Kidney (tissue), 13 donors: ENCODE measurements at regions not wholly inside any gene's neighbourhood (a gene's known extent, or its start where the extent isn't known, plus 50 kb on each side); places are given as distances from the start of the nearest gene placed in this dataset.
A peak's percentile ranks its signal among the peaks of the same experiment; 100 is the strongest.

Experiments
- DNase-seq, 5 donors: peaks; one replicate each; pipeline ENCODE4 v3.0.0-alpha.2; 2013 to 2020
- FAIRE-seq: peaks from 2 replicates; lab custom pipeline; 2012; peaks lifted over from hg19 to GRCh38; lab: Jason Lieb, UNC
- H3K27ac ChIP-seq, 2 donors: one replicate each; pipeline ENCODE4 v1.7.0; 2013; ENCODE audit warnings: low read depth in 2 of 2, low read length in 2 of 2, inconsistent platforms in 1 of 2
- H3K27me3 ChIP-seq: one replicate; pipeline ENCODE4 v1.7.1; 2013; ENCODE audit warnings: low read length, inconsistent platforms; ENCODE audit not compliant: control insufficient read depth, insufficient read depth
- H3K36me3 ChIP-seq, 3 donors: one replicate each; pipeline versions ENCODE4 v1.7.0 to v1.7.1; 2013; ENCODE audit warnings: low read length in 3 of 3, control low read depth in 1 of 3, inconsistent platforms in 1 of 3; ENCODE audit not compliant: insufficient read depth in 3 of 3, control insufficient read depth in 2 of 3
- H3K4me1 ChIP-seq, 3 donors: one replicate each; pipeline versions ENCODE4 v1.7.0 to v1.7.1; 2013; ENCODE audit warnings: low read length in 3 of 3, inconsistent platforms in 1 of 3, low read depth in 1 of 3; ENCODE audit not compliant: control insufficient read depth in 2 of 3, insufficient read depth in 2 of 3
- H3K4me3 ChIP-seq, 3 donors: one replicate each; pipeline versions ENCODE4 v1.7.0 to v1.8.1; 2013; ENCODE audit warnings: low read length in 3 of 3, control low read depth in 1 of 3, inconsistent platforms in 1 of 3
- H3K9ac ChIP-seq, 3 donors: one replicate each; pipeline versions ENCODE4 v1.7.0 to v1.7.1; 2013; ENCODE audit warnings: low read length in 3 of 3, control low read depth in 1 of 3, inconsistent platforms in 1 of 3
- H3K9me3 ChIP-seq, 3 donors: one replicate each; pipeline versions ENCODE4 v1.7.0 to v1.7.1; 2013; ENCODE audit warnings: low read length in 3 of 3, control low read depth in 1 of 3, inconsistent platforms in 1 of 3; ENCODE audit not compliant: control insufficient read depth in 2 of 3, insufficient read depth in 1 of 3
- intact Hi-C: fragments of 100-400 bp; cut with DNase I; formaldehyde crosslinking; loops from one replicate; pipeline ENCODE4 v1.11.1; 2022
- TF ChIP-seq, protein P1 (sequence below): IDR thresholded peaks from 3 replicates; pipeline ENCODE4 v1.5.1; 2012; ENCODE audit warnings: mild to moderate bottlenecking, moderate library complexity, borderline replicate concordance; ENCODE audit not compliant: insufficient read depth; ENCODE audit errors: extremely low read depth
- donor health status: control.
- donor health status: control.
- donor health status: control.
- donor health status: control.
- donor health status: control.
- donor health status: DM: yes; HTN: yes; CAD: no.
- donor health status: Normal renal cell carcinoma (clear cell type).

DNA sequence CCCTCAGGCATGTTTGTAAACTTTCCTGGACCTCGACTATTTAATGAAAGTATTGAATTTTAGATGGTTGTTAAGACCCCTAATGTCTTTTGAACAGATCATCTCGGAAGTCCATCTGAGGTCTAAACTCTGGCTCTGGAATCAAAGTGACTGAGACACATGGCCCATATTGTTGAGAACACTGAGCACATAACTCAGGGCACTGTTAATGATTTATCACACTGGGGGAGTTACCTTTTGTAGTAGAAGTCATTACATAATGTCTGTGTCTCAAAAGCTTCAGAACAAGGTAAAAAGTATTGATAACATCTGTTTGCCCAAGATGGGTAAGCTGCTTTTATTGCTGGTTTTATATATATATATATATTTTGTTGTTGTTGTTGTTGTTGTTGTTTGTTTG is 103.4 kb upstream of the HS3ST1 start:
- FAIRE-seq (peak; percentile 6), DNase-seq (peak in 1 of 5 donors; percentile 11)
- intact Hi-C loops, result no loop called here
- no peak overlapping the region for H3K4me3 ChIP-seq
- H3K27me3 ChIP-seq, result no peaks in the 10 kb centered on the region
- no peak overlapping the region for H3K9ac ChIP-seq
- TF ChIP-seq, protein P1, sequence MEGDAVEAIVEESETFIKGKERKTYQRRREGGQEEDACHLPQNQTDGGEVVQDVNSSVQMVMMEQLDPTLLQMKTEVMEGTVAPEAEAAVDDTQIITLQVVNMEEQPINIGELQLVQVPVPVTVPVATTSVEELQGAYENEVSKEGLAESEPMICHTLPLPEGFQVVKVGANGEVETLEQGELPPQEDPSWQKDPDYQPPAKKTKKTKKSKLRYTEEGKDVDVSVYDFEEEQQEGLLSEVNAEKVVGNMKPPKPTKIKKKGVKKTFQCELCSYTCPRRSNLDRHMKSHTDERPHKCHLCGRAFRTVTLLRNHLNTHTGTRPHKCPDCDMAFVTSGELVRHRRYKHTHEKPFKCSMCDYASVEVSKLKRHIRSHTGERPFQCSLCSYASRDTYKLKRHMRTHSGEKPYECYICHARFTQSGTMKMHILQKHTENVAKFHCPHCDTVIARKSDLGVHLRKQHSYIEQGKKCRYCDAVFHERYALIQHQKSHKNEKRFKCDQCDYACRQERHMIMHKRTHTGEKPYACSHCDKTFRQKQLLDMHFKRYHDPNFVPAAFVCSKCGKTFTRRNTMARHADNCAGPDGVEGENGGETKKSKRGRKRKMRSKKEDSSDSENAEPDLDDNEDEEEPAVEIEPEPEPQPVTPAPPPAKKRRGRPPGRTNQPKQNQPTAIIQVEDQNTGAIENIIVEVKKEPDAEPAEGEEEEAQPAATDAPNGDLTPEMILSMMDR, result no peak
- H3K9me3 ChIP-seq, result no peaks in the 10 kb centered on the region
- H3K4me1 ChIP-seq, result no peaks in the 10 kb centered on the region
- no peak overlapping the region for H3K27ac ChIP-seq
- no peaks in the 10 kb centered on the region for H3K36me3 ChIP-seq

DNA sequence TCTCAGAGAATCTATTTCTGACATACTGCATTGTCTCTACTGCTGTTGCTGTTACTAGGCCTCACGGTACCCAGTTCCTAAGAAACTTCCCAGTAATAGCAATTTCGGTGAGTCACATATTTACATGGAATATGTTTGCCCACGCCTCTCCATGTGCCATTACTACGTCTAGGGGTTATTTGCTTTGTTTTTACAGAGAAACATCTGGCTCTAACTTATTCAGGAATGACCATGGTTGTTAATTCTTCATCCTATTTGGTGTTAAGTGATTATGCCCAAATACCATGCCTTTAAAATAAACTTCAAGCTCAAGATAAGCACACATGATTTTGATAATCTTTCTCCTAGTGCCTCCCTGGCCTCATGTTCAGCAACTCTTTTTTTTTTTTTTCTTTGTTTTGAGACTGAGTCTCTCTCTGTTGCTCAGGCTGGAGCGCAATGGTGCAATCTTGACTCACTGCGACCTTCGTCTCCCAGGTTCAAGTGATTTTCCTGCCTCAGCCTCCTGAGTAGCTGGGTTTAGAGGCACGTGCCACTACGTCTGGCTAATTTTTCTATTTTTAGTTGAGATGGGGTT is 101.0 kb upstream of the HS3ST1 start:
- FAIRE-seq, result no peak
- H3K27ac ChIP-seq, result no peak overlapping the region

DNA sequence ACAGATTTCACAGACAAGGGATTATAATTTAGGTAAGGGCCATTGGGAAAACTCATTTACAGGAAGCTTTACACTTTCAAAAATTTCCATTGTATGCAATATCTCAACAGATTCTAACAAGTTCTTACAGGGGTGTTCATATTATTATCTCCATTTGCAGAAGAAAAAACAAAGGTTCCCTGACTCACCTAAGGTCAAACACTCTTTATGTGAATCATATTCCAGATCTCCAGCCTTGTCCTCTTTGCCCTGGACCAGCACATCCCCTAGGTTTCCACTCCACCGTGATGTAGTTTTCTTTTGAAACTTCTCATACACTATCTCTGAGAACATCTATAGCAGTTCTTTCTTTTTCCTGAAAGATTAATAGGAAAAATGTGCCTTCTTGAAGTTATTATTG is 96.4 kb upstream of the HS3ST1 start:
- no peak overlapping the region for H3K9ac ChIP-seq
- intact Hi-C loops, result no loop called here
- FAIRE-seq, result no peak
- DNase-seq, result no peak
- H3K27ac ChIP-seq, result no peak overlapping the region
- H3K36me3 ChIP-seq, result no peaks in the 10 kb centered on the region
- H3K27me3 ChIP-seq, result no peaks in the 10 kb centered on the region
- H3K4me1 ChIP-seq, result no peaks in the 10 kb centered on the region
- TF ChIP-seq, protein P1, result no peak
- no peak overlapping the region for H3K4me3 ChIP-seq
- H3K9me3 ChIP-seq, result no peaks in the 10 kb centered on the region

More for the DNA sequence above, 101.0 kb upstream of the HS3ST1 start:
- no peak for DNase-seq
- Histone ChIP-seq H3K9ac (no peak overlapping the region), H3K4me3 (no peak overlapping the region), H3K27me3 (no peaks in the 10 kb centered on the region), H3K36me3 (no peaks in the 10 kb centered on the region), H3K9me3 (no peaks in the 10 kb centered on the region), H3K4me1 (no peaks in the 10 kb centered on the region)
- TF ChIP-seq, protein P1, result no peak
- intact Hi-C loops, result no loop called here

DNA sequence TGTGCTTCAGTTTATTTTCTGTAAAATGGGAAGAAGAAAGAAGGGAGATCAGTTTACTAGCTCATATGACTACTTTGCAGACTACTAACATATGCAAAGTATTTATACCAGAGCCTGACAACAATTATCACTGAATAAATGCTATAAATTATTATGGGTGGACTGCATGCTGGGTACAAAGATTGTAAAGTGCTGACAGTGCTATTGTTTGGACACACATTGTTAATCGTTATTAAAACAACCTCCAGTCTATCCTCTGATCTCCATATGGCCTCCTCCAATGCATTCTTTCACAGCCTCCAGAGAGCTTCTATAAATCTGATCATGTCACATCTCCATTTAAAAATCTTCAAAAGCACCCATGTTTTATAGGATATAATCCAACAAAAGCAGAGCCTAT is 90.1 kb upstream of the HS3ST1 start:
- TF ChIP-seq, protein P1, result no peak
- no peak overlapping the region for H3K9ac ChIP-seq
- FAIRE-seq, result no peak

More for the DNA sequence above, 90.1 kb upstream of the HS3ST1 start:
- H3K27ac ChIP-seq, result no peak overlapping the region
- H3K36me3 ChIP-seq, result no peaks in the 10 kb centered on the region
- H3K4me3 ChIP-seq, result no peak overlapping the region
- DNase-seq, result no peak
- no peaks in the 10 kb centered on the region for H3K9me3 ChIP-seq
- no peaks in the 10 kb centered on the region for H3K4me1 ChIP-seq
- H3K27me3 ChIP-seq, result no peaks in the 10 kb centered on the region
- intact Hi-C loops, result no loop called here
